ENCODE measurements at regions not wholly inside any gene's neighbourhood (a gene's known extent, or its start where the extent isn't known, plus 50 kb on each side); places are given as distances from the start of the nearest gene placed in this dataset.

DNA sequence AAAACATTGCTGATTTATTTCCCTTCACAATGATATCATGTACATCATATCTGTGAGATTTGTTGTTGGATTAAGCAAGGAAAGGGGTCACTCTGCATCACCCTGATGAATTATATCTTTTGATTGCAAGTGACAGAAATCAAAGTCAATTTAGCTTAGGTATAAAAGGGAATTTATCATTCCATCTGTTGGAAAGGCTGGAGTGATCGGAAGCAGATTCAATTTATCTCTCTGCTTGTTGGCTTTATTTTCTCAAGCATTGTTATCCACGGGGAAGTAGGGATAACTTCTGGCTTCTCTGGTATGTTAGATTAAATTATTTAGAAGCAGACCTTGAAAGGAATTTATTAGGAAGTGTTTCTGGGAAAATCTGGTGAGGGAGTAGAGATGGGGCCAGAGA, 226.6 kb downstream of the PTGER3 start:
- TF ChIP-seq ARNT (IDR thresholded peaks at IDR 0.05), result no peak
- no peak for TF ChIP-seq ZNF384 (IDR thresholded peaks at IDR 0.05)
- TF ChIP-seq BHLHE40 (IDR thresholded peaks at IDR 0.05; ENCODE audit: borderline replicate concordance), result no peak
- TF ChIP-seq LEF1 (IDR thresholded peaks at IDR 0.05; ENCODE audit: borderline replicate concordance), result no peak
- TF ChIP-seq FOXK2 (IDR thresholded peaks at IDR 0.05), result no peak
- no peak for TF ChIP-seq SP1 (IDR thresholded peaks at IDR 0.05)

Measured in HEK293T (cell line).